ENCODE measurements at regions not wholly inside any gene's neighbourhood (a gene's known extent, or its start where the extent isn't known, plus 50 kb on each side); places are given as distances from the start of the nearest gene placed in this dataset.

DNA sequence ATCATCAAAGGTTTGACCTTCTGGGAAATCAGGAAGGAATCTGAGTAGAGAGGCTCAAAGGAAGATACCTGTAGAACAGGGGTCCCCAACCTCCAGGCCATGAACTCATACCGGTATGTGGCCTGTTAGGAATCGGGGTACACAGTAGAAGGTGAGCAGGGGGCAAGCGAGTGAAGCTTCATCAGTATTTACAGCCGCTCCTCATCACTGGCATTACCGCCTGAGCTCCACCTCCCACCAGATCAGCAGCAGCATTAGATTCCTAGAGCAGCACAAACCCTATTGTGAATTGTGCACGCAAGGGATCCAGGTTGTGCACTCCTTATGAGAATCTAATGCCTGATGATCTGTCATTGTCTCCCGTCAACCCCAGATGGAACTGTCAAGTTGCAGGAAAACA is 158.5 kb upstream of the CACNA2D1 start:
- peaks cover 8% of the 10 kb centered on the region; the same call in 2 of the 3 replicates for H3K9me3 Mint-ChIP-seq
- H3K27ac ChIP-seq (ENCODE audit: low read depth), result no peak overlapping the region
- DNase-seq (ENCODE audit: low spot score) (no peak), ATAC-seq (no peak)
- H3K27ac Mint-ChIP-seq, result no peak overlapping the region
- no peak overlapping the region for H3K4me3 Mint-ChIP-seq
- H3K27me3 Mint-ChIP-seq (ENCODE audit: insufficient read depth, low read depth, poor library complexity), result peaks cover 3% of the 10 kb centered on the region
- no peak overlapping the region for H3K4me3 ChIP-seq
- H3K4me2 ChIP-seq, result no peak overlapping the region
- no peaks in the 10 kb centered on the region for H3K27me3 ChIP-seq (ENCODE audit: insufficient read depth)
- H3K36me3 ChIP-seq (ENCODE audit: insufficient read depth), result no peaks in the 10 kb centered on the region
- H4K20me1 ChIP-seq (replicated peaks; ENCODE audit: insufficient read depth), result no peaks in the 10 kb centered on the region
- H3K36me3 Mint-ChIP-seq (ENCODE audit: low read depth), result peaks cover 5% of the 10 kb centered on the region; the same call in 1 of the 3 replicates
- H3K4me1 Mint-ChIP-seq, result peaks cover 13% of the 10 kb centered on the region; the same call in 2 of the 3 replicates
- no peaks in the 10 kb centered on the region for H3F3A ChIP-seq (replicated peaks; ENCODE audit: low read depth)
- TF ChIP-seq, protein P1, sequence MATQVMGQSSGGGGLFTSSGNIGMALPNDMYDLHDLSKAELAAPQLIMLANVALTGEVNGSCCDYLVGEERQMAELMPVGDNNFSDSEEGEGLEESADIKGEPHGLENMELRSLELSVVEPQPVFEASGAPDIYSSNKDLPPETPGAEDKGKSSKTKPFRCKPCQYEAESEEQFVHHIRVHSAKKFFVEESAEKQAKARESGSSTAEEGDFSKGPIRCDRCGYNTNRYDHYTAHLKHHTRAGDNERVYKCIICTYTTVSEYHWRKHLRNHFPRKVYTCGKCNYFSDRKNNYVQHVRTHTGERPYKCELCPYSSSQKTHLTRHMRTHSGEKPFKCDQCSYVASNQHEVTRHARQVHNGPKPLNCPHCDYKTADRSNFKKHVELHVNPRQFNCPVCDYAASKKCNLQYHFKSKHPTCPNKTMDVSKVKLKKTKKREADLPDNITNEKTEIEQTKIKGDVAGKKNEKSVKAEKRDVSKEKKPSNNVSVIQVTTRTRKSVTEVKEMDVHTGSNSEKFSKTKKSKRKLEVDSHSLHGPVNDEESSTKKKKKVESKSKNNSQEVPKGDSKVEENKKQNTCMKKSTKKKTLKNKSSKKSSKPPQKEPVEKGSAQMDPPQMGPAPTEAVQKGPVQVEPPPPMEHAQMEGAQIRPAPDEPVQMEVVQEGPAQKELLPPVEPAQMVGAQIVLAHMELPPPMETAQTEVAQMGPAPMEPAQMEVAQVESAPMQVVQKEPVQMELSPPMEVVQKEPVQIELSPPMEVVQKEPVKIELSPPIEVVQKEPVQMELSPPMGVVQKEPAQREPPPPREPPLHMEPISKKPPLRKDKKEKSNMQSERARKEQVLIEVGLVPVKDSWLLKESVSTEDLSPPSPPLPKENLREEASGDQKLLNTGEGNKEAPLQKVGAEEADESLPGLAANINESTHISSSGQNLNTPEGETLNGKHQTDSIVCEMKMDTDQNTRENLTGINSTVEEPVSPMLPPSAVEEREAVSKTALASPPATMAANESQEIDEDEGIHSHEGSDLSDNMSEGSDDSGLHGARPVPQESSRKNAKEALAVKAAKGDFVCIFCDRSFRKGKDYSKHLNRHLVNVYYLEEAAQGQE (IDR thresholded peaks at IDR 0.05; ENCODE audit: unreplicated experiment), result no peak
- TF ChIP-seq POLR2AphosphoS5 (IDR thresholded peaks at IDR 0.05; ENCODE audit: low read depth) (no peak), NANOG (IDR thresholded peaks at IDR 0.05; ENCODE audit: borderline replicate concordance) (no peak), STAT1 (IDR thresholded peaks at IDR 0.05; ENCODE audit: unreplicated experiment) (no peak), EZH2 (IDR thresholded peaks at IDR 0.05; ENCODE audit: low read depth, unreplicated experiment) (no peak), JUNB (IDR thresholded peaks at IDR 0.05; ENCODE audit: unreplicated experiment) (no peak), ZNF114 (CRISPR knock-in tag; IDR thresholded peaks at IDR 0.05) (no peak), CREB1 (CRISPR knock-in tag; IDR thresholded peaks at IDR 0.05; ENCODE audit: low read depth) (no peak), EZH2phosphoT487 (IDR thresholded peaks at IDR 0.05; ENCODE audit: unreplicated experiment) (no peak), ZNF331 (CRISPR knock-in tag; IDR thresholded peaks at IDR 0.05; ENCODE audit: low read depth) (no peak)
- TF ChIP-seq, protein P2, sequence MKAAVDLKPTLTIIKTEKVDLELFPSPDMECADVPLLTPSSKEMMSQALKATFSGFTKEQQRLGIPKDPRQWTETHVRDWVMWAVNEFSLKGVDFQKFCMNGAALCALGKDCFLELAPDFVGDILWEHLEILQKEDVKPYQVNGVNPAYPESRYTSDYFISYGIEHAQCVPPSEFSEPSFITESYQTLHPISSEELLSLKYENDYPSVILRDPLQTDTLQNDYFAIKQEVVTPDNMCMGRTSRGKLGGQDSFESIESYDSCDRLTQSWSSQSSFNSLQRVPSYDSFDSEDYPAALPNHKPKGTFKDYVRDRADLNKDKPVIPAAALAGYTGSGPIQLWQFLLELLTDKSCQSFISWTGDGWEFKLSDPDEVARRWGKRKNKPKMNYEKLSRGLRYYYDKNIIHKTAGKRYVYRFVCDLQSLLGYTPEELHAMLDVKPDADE (IDR thresholded peaks at IDR 0.05), result no peak
- TF ChIP-seq, protein P3, sequence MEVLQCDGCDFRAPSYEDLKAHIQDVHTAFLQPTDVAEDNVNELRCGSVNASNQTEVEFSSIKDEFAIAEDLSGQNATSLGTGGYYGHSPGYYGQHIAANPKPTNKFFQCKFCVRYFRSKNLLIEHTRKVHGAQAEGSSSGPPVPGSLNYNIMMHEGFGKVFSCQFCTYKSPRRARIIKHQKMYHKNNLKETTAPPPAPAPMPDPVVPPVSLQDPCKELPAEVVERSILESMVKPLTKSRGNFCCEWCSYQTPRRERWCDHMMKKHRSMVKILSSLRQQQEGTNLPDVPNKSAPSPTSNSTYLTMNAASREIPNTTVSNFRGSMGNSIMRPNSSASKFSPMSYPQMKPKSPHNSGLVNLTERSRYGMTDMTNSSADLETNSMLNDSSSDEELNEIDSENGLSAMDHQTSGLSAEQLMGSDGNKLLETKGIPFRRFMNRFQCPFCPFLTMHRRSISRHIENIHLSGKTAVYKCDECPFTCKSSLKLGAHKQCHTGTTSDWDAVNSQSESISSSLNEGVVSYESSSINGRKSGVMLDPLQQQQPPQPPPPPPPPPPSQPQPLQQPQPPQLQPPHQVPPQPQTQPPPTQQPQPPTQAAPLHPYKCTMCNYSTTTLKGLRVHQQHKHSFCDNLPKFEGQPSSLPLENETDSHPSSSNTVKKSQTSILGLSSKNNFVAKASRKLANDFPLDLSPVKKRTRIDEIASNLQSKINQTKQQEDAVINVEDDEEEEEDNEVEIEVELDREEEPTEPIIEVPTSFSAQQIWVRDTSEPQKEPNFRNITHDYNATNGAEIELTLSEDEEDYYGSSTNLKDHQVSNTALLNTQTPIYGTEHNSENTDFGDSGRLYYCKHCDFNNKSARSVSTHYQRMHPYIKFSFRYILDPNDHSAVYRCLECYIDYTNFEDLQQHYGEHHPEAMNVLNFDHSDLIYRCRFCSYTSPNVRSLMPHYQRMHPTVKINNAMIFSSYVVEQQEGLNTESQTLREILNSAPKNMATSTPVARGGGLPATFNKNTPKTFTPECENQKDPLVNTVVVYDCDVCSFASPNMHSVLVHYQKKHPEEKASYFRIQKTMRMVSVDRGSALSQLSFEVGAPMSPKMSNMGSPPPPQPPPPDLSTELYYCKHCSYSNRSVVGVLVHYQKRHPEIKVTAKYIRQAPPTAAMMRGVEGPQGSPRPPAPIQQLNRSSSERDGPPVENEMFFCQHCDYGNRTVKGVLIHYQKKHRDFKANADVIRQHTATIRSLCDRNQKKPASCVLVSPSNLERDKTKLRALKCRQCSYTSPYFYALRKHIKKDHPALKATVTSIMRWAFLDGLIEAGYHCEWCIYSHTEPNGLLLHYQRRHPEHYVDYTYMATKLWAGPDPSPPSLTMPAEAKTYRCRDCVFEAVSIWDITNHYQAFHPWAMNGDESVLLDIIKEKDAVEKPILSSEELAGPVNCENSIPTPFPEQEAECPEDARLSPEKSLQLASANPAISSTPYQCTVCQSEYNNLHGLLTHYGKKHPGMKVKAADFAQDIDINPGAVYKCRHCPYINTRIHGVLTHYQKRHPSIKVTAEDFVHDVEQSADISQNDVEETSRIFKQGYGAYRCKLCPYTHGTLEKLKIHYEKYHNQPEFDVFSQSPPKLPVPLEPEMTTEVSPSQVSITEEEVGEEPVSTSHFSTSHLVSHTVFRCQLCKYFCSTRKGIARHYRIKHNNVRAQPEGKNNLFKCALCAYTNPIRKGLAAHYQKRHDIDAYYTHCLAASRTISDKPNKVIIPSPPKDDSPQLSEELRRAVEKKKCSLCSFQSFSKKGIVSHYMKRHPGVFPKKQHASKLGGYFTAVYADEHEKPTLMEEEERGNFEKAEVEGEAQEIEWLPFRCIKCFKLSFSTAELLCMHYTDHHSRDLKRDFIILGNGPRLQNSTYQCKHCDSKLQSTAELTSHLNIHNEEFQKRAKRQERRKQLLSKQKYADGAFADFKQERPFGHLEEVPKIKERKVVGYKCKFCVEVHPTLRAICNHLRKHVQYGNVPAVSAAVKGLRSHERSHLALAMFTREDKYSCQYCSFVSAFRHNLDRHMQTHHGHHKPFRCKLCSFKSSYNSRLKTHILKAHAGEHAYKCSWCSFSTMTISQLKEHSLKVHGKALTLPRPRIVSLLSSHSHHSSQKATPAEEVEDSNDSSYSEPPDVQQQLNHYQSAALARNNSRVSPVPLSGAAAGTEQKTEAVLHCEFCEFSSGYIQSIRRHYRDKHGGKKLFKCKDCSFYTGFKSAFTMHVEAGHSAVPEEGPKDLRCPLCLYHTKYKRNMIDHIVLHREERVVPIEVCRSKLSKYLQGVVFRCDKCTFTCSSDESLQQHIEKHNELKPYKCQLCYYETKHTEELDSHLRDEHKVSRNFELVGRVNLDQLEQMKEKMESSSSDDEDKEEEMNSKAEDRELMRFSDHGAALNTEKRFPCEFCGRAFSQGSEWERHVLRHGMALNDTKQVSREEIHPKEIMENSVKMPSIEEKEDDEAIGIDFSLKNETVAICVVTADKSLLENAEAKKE (CRISPR knock-in tag; IDR thresholded peaks at IDR 0.05), result no peak
- TF ChIP-seq, protein P4, sequence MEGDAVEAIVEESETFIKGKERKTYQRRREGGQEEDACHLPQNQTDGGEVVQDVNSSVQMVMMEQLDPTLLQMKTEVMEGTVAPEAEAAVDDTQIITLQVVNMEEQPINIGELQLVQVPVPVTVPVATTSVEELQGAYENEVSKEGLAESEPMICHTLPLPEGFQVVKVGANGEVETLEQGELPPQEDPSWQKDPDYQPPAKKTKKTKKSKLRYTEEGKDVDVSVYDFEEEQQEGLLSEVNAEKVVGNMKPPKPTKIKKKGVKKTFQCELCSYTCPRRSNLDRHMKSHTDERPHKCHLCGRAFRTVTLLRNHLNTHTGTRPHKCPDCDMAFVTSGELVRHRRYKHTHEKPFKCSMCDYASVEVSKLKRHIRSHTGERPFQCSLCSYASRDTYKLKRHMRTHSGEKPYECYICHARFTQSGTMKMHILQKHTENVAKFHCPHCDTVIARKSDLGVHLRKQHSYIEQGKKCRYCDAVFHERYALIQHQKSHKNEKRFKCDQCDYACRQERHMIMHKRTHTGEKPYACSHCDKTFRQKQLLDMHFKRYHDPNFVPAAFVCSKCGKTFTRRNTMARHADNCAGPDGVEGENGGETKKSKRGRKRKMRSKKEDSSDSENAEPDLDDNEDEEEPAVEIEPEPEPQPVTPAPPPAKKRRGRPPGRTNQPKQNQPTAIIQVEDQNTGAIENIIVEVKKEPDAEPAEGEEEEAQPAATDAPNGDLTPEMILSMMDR (conservative IDR thresholded peaks at IDR 0.05; ENCODE audit: low read depth in 2 of 2), result no peak
- no peaks in the 10 kb centered on the region for H3K4me1 ChIP-seq (ENCODE audit: insufficient read depth)
- no peaks in the 10 kb centered on the region for H3K79me2 ChIP-seq (replicated peaks; ENCODE audit: insufficient read depth)
- no peaks in the 10 kb centered on the region for H3K9me2 ChIP-seq (ENCODE audit: insufficient read depth)
- H2AFZ ChIP-seq, result no peak overlapping the region

Data from GM23338 (cell line).